ENCODE measurements at regions not wholly inside any gene's neighbourhood (a gene's known extent, or its start where the extent isn't known, plus 50 kb on each side); places are given as distances from the start of the nearest gene placed in this dataset.

DNA sequence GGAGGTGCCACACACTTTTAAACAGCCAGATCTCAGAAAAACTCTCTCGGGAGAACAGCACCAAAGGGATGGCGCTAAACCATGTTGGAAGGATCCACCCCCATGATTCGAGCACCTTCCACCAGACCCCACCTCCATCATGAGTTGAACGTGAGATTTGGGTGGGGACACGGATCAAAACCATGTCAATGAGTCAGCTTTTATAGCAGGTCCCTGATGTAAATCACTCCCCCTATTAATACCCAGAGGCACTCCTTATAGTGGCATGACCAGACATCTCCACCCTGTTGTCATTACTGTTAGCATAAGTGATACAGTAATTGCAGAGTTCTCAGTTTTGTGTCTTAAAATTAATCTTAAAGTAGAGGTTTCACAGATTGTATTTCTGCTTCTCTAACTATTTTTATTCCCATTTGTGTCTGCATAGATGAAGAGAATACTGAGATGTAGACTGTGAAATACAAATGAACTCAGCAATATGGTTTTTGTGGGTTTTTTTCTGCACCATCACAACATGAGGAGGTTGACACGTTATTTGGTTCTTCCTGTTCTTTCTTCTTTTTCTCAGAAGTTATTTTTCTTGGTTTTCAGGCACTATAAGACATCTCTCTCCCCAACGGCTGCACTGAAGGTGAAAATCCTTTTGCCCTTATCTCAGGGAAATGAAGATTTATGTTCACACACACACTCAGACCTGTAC is 218.2 kb downstream of the ARL4C start:
- no peak for DNase-seq (ENCODE audit: low read depth, low spot score)

DNA sequence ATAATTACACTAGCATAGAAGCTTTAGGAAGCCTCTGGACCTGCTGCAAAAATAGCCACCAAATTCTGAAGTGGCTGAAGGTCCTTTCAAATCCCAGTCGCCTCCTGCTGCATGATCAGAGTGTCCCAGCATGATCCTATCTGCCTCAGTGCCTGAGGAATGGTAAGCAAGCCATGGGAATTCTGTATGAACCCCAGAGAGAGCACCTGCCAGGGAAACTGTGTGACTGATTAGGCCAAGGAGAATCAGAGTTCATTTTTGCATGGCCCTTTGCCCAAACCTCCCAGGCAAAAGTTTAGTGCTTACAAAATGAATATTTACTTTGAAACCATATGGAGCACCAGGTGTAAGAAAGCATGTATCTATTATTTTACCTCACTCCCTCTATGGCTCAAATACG is 221.4 kb downstream of the ARL4C start:
- no peak for DNase-seq (ENCODE audit: low read depth, low spot score)

GRCh38 chr2:234273887-234274584 is 222.8 kb downstream of the ARL4C start:
- no peak for DNase-seq (ENCODE audit: low read depth, low spot score)

GRCh38 chr2:234272069-234272850 is 221.8 kb downstream of the SPP2 start:
- no peak for DNase-seq (ENCODE audit: low read depth, low spot score)

DNA sequence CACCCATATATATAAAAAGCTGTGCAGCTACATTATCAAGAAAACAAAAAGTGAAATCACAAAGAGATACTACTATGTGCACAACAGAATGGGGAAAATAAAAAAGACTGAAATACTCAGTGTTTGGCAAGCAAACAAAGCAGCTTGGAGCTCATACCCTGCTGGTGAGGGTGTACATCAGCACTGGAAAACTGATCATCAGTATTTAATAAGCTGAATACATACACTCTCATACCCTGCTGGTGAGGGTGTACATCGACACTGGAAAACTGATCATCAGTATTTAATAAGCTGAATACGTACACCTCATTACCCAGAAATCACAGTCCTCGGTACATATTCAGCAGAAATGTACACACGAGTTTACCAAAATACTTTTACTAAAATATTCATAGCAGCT is 220.8 kb downstream of the SPP2 start:
- no peak for DNase-seq (ENCODE audit: low read depth, low spot score)

- no peak for DNase-seq (ENCODE audit: low read depth, low spot score)
Observed at GRCh38 chr2:234269769-234270204, 219.3 kb downstream of the SPP2 start.

- no peak for DNase-seq (ENCODE audit: low read depth, low spot score)
Observed at GRCh38 chr2:234267534-234267933, 217.0 kb downstream of the SPP2 start.

GRCh38 chr2:234266952-234267351 is 216.4 kb downstream of the SPP2 start:
- no peak for DNase-seq (ENCODE audit: low read depth, low spot score)

GRCh38 chr2:234265206-234265605 is 214.7 kb downstream of the SPP2 start:
- DNase-seq (ENCODE audit: low read depth, low spot score), result no peak

GRCh38 chr2:234261736-234262135 is 211.2 kb downstream of the SPP2 start:
- DNase-seq (ENCODE audit: low read depth, low spot score), result no peak

DNA sequence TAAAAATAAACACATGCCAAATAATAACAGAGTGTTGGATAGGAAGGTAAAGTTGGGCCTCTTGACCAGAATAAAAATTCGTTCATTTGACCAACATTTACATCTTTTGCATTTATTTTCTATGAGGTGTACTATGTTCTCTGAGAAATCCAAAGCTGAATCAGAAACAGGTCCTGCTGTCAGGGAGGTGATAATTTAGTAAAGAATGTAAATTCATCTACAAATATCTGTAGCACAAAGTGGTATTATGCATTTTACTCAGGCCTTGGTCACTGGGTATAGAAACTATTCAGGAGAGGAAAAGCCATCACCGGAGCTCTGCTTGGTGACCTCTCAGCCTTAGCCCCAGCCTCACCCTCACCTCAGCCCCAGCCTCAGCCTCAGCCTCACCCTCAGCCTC is 208.9 kb downstream of the SPP2 start:
- DNase-seq (ENCODE audit: low read depth, low spot score), result no peak

DNA sequence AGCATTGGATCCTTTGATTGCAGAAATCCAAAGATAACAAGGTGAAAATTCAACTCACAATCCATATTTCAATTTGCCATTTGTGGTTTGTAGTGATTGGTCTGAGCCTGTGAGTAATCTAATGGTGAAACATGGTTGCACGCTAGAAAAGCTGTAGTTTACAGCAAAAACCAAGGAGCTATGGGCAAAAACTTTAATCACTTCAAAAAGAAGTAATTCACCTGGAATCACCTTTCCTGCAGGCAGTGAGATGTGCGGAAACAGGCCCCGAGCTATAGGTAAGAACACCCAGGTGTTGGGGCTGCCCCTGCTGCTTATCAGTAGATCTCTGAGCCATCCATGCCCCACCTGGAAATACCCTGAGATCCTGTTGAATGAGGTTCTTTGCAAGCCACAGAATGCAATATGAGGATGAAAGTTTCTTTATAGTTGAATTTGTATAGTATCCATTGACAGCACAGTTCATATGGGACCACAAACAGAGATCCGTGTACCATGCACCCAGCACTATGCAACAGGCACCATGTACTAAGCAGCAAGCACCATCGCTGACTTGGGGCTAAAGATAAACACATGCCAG is 208.2 kb downstream of the SPP2 start:
- no peak for DNase-seq (ENCODE audit: low read depth, low spot score)

- no peak for DNase-seq (ENCODE audit: low read depth, low spot score)
Observed at GRCh38 chr2:234257859-234258561, 207.5 kb downstream of the SPP2 start.

DNA sequence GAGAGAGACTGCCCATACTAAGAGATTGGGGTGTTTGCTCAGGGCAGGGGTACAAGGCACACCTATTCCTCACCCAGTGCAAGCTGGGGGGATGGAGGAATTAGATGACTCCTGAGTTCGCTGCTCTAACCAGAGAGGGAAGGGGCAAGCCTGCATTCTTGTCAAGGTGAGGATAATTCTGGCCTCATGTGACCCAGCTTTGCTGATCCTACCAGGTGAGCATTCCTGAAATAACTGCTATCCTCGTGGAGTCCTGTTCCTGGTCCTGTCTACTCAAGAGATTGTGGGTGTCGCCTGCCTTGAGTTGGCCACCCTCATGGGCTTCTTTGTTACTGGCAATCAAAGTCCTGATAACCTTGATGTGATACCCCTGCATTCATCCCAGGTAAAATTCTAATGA is 206.0 kb downstream of the SPP2 start:
- DNase-seq (ENCODE audit: low read depth, low spot score), result no peak

DNA sequence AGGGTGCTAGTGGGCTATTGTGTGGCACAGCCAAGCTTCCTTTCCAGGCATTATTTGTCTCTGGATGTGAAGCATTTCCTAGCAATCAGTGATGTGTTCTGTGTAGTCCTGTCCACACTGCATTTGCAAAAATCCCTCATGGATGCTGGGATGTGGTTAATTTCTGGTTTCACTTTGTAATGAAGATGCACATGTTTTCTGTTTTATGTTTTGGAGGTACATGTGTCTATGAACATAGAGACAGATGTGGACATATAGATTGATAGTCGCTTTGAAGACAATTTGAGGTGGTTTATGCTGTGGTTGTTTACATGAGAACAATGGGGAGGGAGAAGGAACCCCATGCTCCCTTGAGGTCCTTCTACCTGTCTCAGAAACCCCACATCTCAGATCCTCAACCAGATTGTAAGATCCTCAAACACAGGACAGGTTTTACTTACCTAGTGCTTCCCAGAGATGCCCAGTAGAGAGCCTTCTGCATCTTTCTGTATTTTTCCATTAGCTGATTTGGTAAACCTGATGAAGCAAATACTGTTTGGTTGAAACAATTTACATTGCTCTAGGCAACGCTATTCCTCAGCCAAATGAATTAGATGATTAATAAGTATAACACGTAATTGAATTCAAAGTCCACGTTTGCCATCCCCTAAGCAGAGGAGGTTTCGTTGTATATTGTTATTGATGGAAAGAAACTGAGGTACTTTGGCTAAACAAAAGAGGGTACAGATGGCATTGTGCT is 204.4 kb downstream of the SPP2 start:
- DNase-seq (ENCODE audit: low read depth, low spot score), result no peak

DNA sequence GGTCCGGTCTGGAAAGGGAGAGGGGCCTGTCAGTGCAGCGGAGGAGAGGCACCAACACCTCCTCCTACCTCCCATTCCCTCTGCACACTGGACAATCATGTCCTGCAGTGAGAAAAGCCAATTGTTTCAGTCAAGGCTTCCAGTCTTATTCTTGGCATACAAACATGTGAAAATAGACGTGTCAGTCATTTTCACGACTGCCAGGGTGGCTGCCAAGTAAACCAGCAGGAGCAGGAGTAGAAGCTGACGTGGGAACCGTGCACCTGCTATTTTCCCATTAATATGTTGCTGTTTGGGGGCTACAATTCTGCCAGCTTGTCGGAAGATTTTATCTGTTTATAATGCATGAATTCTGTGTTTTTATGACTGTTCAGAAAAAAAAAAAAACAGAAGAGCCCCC is 202.3 kb downstream of the SPP2 start:
- DNase-seq (ENCODE audit: low read depth, low spot score), result no peak

GRCh38 chr2:234251326-234252271 is 201.1 kb downstream of the SPP2 start:
- no peak for DNase-seq (ENCODE audit: low read depth, low spot score)

GRCh38 chr2:234250926-234251325 is 200.4 kb downstream of the SPP2 start:
- DNase-seq (ENCODE audit: low read depth, low spot score), result no peak

DNA sequence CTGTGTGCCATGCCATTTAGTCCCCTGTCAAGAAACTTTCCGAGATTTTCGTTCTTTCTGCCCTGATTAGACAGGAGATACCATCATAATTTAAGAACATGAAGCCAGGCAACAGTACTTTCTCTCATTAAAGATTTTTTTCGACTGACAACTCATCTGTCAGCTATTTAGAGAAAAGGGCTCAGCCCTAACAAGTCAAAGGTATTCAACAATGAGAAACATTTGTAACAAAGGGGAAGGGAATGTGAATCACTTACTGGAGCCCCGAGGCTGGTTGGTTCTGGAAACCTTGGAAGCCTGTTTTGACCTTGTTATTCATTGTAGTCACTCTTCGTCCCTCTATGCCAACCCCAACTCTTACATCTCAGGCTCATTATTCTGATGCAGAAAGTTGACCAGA is 199.4 kb downstream of the SPP2 start:
- no peak for DNase-seq (ENCODE audit: low read depth, low spot score)
